ENCODE measurements at regions not wholly inside any gene's neighbourhood (a gene's known extent, or its start where the extent isn't known, plus 50 kb on each side); places are given as distances from the start of the nearest gene placed in this dataset.

- WGBS (ENCODE audit: low lambda C conversion rate), result 78% methylated on average over 1 of the region's 1 CpG
- no peaks in the 10 kb centered on the region for H3K79me2 ChIP-seq (ENCODE audit: insufficient read depth)
- H3K9me3 ChIP-seq, result peaks cover 8% of the 10 kb centered on the region
- H3K4me3 ChIP-seq (ENCODE audit: low read depth in 2 of 2, low read length in 1 of 2), result no peak overlapping the region
- H3F3A ChIP-seq (replicated peaks; ENCODE audit: insufficient read depth), result no peaks in the 10 kb centered on the region
- H3K9ac ChIP-seq, result no peak overlapping the region
- no peaks in the 10 kb centered on the region for H4K20me1 ChIP-seq (ENCODE audit: insufficient read depth)
- H3K9me2 ChIP-seq, result no peaks in the 10 kb centered on the region
- no peak overlapping the region for H3K27ac ChIP-seq (ENCODE audit: low read depth in 2 of 2, low read length in 1 of 2)
- CTCF ChIA-PET, result interaction anchor here (1.1 to 2.5 kb wide), 2 partner anchors 16 to 33 kb away, joined by 3 to 8 read pairs; no protein-coding TSS in a partner anchor
- no peaks in the 10 kb centered on the region; a peak in 1 of 4 replicates for H3K4me1 ChIP-seq (ENCODE audit: control insufficient read depth in 1 of 2, insufficient read depth in 2 of 2, low read depth in 1 of 2, low read length in 1 of 2)
- TF ChIP-seq PBX3 (IDR thresholded peaks at IDR 0.05) (no peak), RAD21 (IDR thresholded peaks at IDR 0.05; ENCODE audit: low read length) (no peak), MXI1 (IDR thresholded peaks at IDR 0.05; ENCODE audit: low read depth, low read length) (no peak), USF2 (IDR thresholded peaks at IDR 0.05; ENCODE audit: borderline replicate concordance, low read depth, low read length) (no peak), NRF1 (IDR thresholded peaks at IDR 0.05; ENCODE audit: low read depth, low read length) (no peak), FOXM1 (IDR thresholded peaks at IDR 0.05; ENCODE audit: low read depth) (no peak), FOSL2 (IDR thresholded peaks at IDR 0.05; ENCODE audit: borderline replicate concordance, low read depth) (no peak), CTCF (IDR thresholded peaks at IDR 0.05) (no peak), FOXJ3 (CRISPR knock-in tag; IDR thresholded peaks at IDR 0.05) (no peak), POLR2AphosphoS5 (IDR thresholded peaks at IDR 0.05; ENCODE audit: low read depth, low read length) (no peak), EZH2phosphoT487 (IDR thresholded peaks at IDR 0.05; ENCODE audit: borderline replicate concordance, low read depth) (no peak), SIN3A (IDR thresholded peaks at IDR 0.05; ENCODE audit: borderline replicate concordance, low read depth, low read length) (no peak), REST (IDR thresholded peaks at IDR 0.05; ENCODE audit: low read depth, low read length) (no peak), JUND (IDR thresholded peaks at IDR 0.05) (no peak), GABPA (IDR thresholded peaks at IDR 0.05; ENCODE audit: low read depth) (no peak), YY1 (IDR thresholded peaks at IDR 0.05; ENCODE audit: low read depth) (no peak), RXRA (IDR thresholded peaks at IDR 0.05; ENCODE audit: borderline replicate concordance, low read depth) (no peak), CHD2 (IDR thresholded peaks at IDR 0.05; ENCODE audit: low read length, partially characterized antibody) (no peak), TEAD4 (IDR thresholded peaks at IDR 0.05; ENCODE audit: borderline replicate concordance, insufficient read depth) (no peak), GATA2 (CRISPR knock-in tag; IDR thresholded peaks at IDR 0.05) (no peak)
- no peak for DNase-seq
- H3K4me2 ChIP-seq, result no peak overlapping the region
- H2AFZ ChIP-seq (ENCODE audit: low read depth), result no peak overlapping the region
- POLR2A ChIA-PET, result no interaction called here
- H3K36me3 ChIP-seq (replicated peaks in 1 of 2; ENCODE audit: control insufficient read depth in 1 of 2, insufficient read depth in 2 of 2, low read length in 1 of 2), result no peaks in the 10 kb centered on the region
- H3K27me3 ChIP-seq (ENCODE audit: insufficient read depth), result no peaks in the 10 kb centered on the region
These were observed 52.7 kb upstream of the ZNF618 start for GRCh38 chr9:113823421-113823820.
